ENCODE measurements at regions not wholly inside any gene's neighbourhood (a gene's known extent, or its start where the extent isn't known, plus 50 kb on each side); places are given as distances from the start of the nearest gene placed in this dataset.
A peak's percentile ranks its signal among the peaks of the same experiment; 100 is the strongest.
"Not testable (repeated sequence)": the region's sequence is repeated elsewhere in the genome, so short reads cannot be mapped to it uniquely, and the experiment has no call there.

- Histone ChIP-seq H3K9me3 (ENCODE audit: low read length) (peaks cover 4% of the 10 kb centered on the region), H3K36me3 (ENCODE audit: insufficient read depth, low read length) (no peaks in the 10 kb centered on the region), H3K4me1 (ENCODE audit: insufficient read depth, low read length) (no peaks in the 10 kb centered on the region), H3K4me3 (ENCODE audit: low read length) (no peak overlapping the region), H2AFZ (ENCODE audit: low read depth, low read length) (no peak overlapping the region), H3K27me3 (ENCODE audit: insufficient read depth, low read length) (no peaks in the 10 kb centered on the region)
Measured at GRCh38 chr20:52075400-52075799, 116.2 kb downstream of the ZFP64 start.

- H3K4me1 ChIP-seq (ENCODE audit: insufficient read depth, low read length): no peaks in the 10 kb centered on the region
- H3K36me3 ChIP-seq (ENCODE audit: insufficient read depth, low read length): no peaks in the 10 kb centered on the region
- H3K4me3 ChIP-seq (ENCODE audit: low read length): no peak overlapping the region
- H3K9me3 ChIP-seq (ENCODE audit: low read length): peaks cover 4% of the 10 kb centered on the region
- H3K27me3 ChIP-seq (ENCODE audit: insufficient read depth, low read length): no peaks in the 10 kb centered on the region
- H2AFZ ChIP-seq (ENCODE audit: low read depth, low read length): no peak overlapping the region
Measured at GRCh38 chr20:52071136-52071535, 120.4 kb downstream of the ZFP64 start.

GRCh38 chr20:52064931-52065330, 126.6 kb downstream of the ZFP64 start:
- no peaks in the 10 kb centered on the region for H3K4me1 ChIP-seq (ENCODE audit: insufficient read depth, low read length)
- H3K9me3 ChIP-seq (ENCODE audit: low read length): peaks cover 2% of the 10 kb centered on the region
- no peaks in the 10 kb centered on the region for H3K27me3 ChIP-seq (ENCODE audit: insufficient read depth, low read length)
- no peaks in the 10 kb centered on the region for H3K36me3 ChIP-seq (ENCODE audit: insufficient read depth, low read length)
- no peak overlapping the region for H3K4me3 ChIP-seq (ENCODE audit: low read length)
- H2AFZ ChIP-seq (ENCODE audit: low read depth, low read length): no peak overlapping the region

GRCh38 chr20:52062452-52063209, 128.9 kb downstream of the ZFP64 start:
- Histone ChIP-seq H3K9me3 (ENCODE audit: low read length) (peaks cover 2% of the 10 kb centered on the region), H3K4me3 (ENCODE audit: low read length) (no peak overlapping the region), H2AFZ (ENCODE audit: low read depth, low read length) (no peak overlapping the region), H3K27me3 (ENCODE audit: insufficient read depth, low read length) (no peaks in the 10 kb centered on the region), H3K4me1 (ENCODE audit: insufficient read depth, low read length) (no peaks in the 10 kb centered on the region), H3K36me3 (ENCODE audit: insufficient read depth, low read length) (no peaks in the 10 kb centered on the region)

GRCh38 chr20:52060794-52061714, 130.5 kb downstream of the ZFP64 start:
- H2AFZ ChIP-seq (ENCODE audit: low read depth, low read length): no peak overlapping the region
- H3K36me3 ChIP-seq (ENCODE audit: insufficient read depth, low read length): no peaks in the 10 kb centered on the region

GRCh38 chr20:52057133-52057532, 134.4 kb downstream of the ZFP64 start:
- H2AFZ ChIP-seq (ENCODE audit: low read depth, low read length); H3K27me3 ChIP-seq (ENCODE audit: insufficient read depth, low read length); H3K4me1 ChIP-seq (ENCODE audit: insufficient read depth, low read length); H3K36me3 ChIP-seq (ENCODE audit: insufficient read depth, low read length); H3K4me3 ChIP-seq (ENCODE audit: low read length): not testable (repeated sequence)
- H3K9me3 ChIP-seq (ENCODE audit: low read length): peaks cover 12% of the 10 kb centered on the region

More at GRCh38 chr20:52060794-52061714, 130.5 kb downstream of the ZFP64 start:
- peaks cover 9% of the 10 kb centered on the region for H3K9me3 ChIP-seq (ENCODE audit: low read length)
- H3K4me1 ChIP-seq (ENCODE audit: insufficient read depth, low read length): no peaks in the 10 kb centered on the region
- H3K4me3 ChIP-seq (ENCODE audit: low read length): no peak overlapping the region
- H3K27me3 ChIP-seq (ENCODE audit: insufficient read depth, low read length): no peaks in the 10 kb centered on the region

- Histone ChIP-seq H3K9me3 (ENCODE audit: low read length) (peaks cover 12% of the 10 kb centered on the region), H3K4me1 (ENCODE audit: insufficient read depth, low read length) (no peaks in the 10 kb centered on the region), H3K4me3 (ENCODE audit: low read length) (no peak overlapping the region), H2AFZ (ENCODE audit: low read depth, low read length) (no peak overlapping the region), H3K36me3 (ENCODE audit: insufficient read depth, low read length) (no peaks in the 10 kb centered on the region), H3K27me3 (ENCODE audit: insufficient read depth, low read length) (no peaks in the 10 kb centered on the region)
Measured at GRCh38 chr20:52056203-52057062, 135.1 kb downstream of the ZFP64 start.

- Histone ChIP-seq H3K36me3 (ENCODE audit: insufficient read depth, low read length) (no peaks in the 10 kb centered on the region), H3K4me3 (ENCODE audit: low read length) (no peak overlapping the region), H3K27me3 (ENCODE audit: insufficient read depth, low read length) (no peaks in the 10 kb centered on the region), H2AFZ (ENCODE audit: low read depth, low read length) (no peak overlapping the region), H3K9me3 (ENCODE audit: low read length) (peaks cover 12% of the 10 kb centered on the region), H3K4me1 (ENCODE audit: insufficient read depth, low read length) (peaks cover 4% of the 10 kb centered on the region)
Measured at GRCh38 chr20:52054123-52054522, 137.5 kb downstream of the ZFP64 start.

- Histone ChIP-seq H3K36me3 (ENCODE audit: insufficient read depth, low read length) (no peaks in the 10 kb centered on the region), H3K4me1 (ENCODE audit: insufficient read depth, low read length) (peaks cover 30% of the 10 kb centered on the region), H3K4me3 (ENCODE audit: low read length) (no peak overlapping the region), H2AFZ (ENCODE audit: low read depth, low read length) (peak overlapping the region; percentile 33), H3K9me3 (ENCODE audit: low read length) (no peaks in the 10 kb centered on the region), H3K27me3 (ENCODE audit: insufficient read depth, low read length) (no peaks in the 10 kb centered on the region)
Measured at GRCh38 chr20:52049001-52049731, 142.4 kb downstream of the ZFP64 start.

- H2AFZ ChIP-seq (ENCODE audit: low read depth, low read length): peak overlapping the region; percentile 33
- peaks cover 30% of the 10 kb centered on the region for H3K4me1 ChIP-seq (ENCODE audit: insufficient read depth, low read length)
- H3K4me3 ChIP-seq (ENCODE audit: low read length): peak overlapping the region; percentile 33
- H3K36me3 ChIP-seq (ENCODE audit: insufficient read depth, low read length): no peaks in the 10 kb centered on the region
- no peaks in the 10 kb centered on the region for H3K9me3 ChIP-seq (ENCODE audit: low read length)
- H3K27me3 ChIP-seq (ENCODE audit: insufficient read depth, low read length): no peaks in the 10 kb centered on the region
Measured at GRCh38 chr20:52047811-52048764, 143.5 kb downstream of the ZFP64 start.

GRCh38 chr20:52041966-52042365, 149.6 kb downstream of the ZFP64 start:
- Histone ChIP-seq H3K4me3 (ENCODE audit: low read length) (no peak overlapping the region), H3K27me3 (ENCODE audit: insufficient read depth, low read length) (no peaks in the 10 kb centered on the region), H2AFZ (ENCODE audit: low read depth, low read length) (no peak overlapping the region), H3K9me3 (ENCODE audit: low read length) (no peaks in the 10 kb centered on the region), H3K36me3 (ENCODE audit: insufficient read depth, low read length) (no peaks in the 10 kb centered on the region), H3K4me1 (ENCODE audit: insufficient read depth, low read length) (peaks cover 16% of the 10 kb centered on the region)

Measured in neuron (in vitro differentiated cells).